ENCODE measurements at regions not wholly inside any gene's neighbourhood (a gene's known extent, or its start where the extent isn't known, plus 50 kb on each side); places are given as distances from the start of the nearest gene placed in this dataset.
A peak's percentile ranks its signal among the peaks of the same experiment; 100 is the strongest.

- DNase-seq (ENCODE audit: low read depth) = no peak
- no peak for TF ChIP-seq CTCF (IDR thresholded peaks at IDR 0.05; ENCODE audit: insufficient read depth, low read depth, low read length)
- no peak overlapping the region for H3K4me3 ChIP-seq (ENCODE audit: low read depth, low read length)
These were observed 249.4 kb upstream of the TNC start for GRCh38 chr9:115367321-115367720.

DNA sequence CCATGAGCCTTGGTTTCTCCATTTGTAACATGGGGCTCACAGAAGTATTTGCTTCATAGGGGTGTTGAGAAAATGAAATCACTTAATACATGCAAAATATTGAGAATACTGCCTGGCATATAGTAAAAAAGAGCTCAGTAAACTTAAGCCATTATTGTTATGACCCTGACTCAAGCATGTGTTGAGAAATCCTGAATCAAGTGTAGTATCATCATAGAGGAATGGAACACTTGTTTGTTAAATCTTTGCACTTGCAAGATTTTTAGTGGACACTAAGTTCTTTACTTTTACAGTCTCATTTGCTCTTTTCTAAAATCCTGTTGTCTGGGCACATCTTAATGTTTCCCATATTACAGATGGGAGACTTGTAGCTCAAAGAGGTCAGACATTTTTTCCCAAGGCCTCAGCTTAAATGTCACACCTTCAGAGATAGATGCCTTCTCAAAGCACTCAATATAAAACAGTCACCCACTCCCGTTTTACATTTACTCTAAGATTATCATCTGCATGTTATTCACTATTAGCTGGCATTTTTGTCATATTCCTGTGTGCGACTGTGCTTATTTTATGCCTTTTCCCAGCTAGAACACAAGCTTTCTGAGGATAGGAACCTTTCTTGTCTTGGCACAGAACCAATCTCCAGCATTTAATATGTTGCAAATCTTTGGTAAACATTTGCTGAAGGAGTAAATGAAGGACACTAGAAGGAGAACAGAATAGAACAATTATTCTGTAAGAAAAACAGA, 250.0 kb upstream of the TNC start:
- no peak for TF ChIP-seq CTCF (IDR thresholded peaks at IDR 0.05; ENCODE audit: insufficient read depth, low read depth, low read length)
- DNase-seq (ENCODE audit: low read depth) = peak; percentile 61
- H3K4me3 ChIP-seq (ENCODE audit: low read depth, low read length) = no peak overlapping the region

GRCh38 chr9:115369322-115369957, 251.5 kb upstream of the TNC start:
- DNase-seq (ENCODE audit: low read depth) = peak; percentile 71
- no peak overlapping the region for H3K4me3 ChIP-seq (ENCODE audit: low read depth, low read length)
- TF ChIP-seq CTCF (IDR thresholded peaks at IDR 0.05; ENCODE audit: insufficient read depth, low read depth, low read length) = no peak

GRCh38 chr9:115373000-115373709, 255.2 kb upstream of the TNC start:
- peak; percentile 86 for DNase-seq (ENCODE audit: low read depth)
- peak; percentile 19 for TF ChIP-seq CTCF (IDR thresholded peaks at IDR 0.05; ENCODE audit: insufficient read depth, low read depth, low read length)

GRCh38 chr9:115373710-115374045, 255.7 kb upstream of the TNC start:
- H3K4me3 ChIP-seq (ENCODE audit: low read depth, low read length) = no peak overlapping the region
- no peak for TF ChIP-seq CTCF (IDR thresholded peaks at IDR 0.05; ENCODE audit: insufficient read depth, low read depth, low read length)
- DNase-seq (ENCODE audit: low read depth) = no peak

More at GRCh38 chr9:115373000-115373709, 255.2 kb upstream of the TNC start:
- no peak overlapping the region for H3K4me3 ChIP-seq (ENCODE audit: low read depth, low read length)

GRCh38 chr9:115374724-115375268, 256.8 kb upstream of the TNC start:
- TF ChIP-seq CTCF (IDR thresholded peaks at IDR 0.05; ENCODE audit: insufficient read depth, low read depth, low read length) = no peak
- DNase-seq (ENCODE audit: low read depth) = no peak
- no peak overlapping the region for H3K4me3 ChIP-seq (ENCODE audit: low read depth, low read length)
